ENCODE measurements at regions not wholly inside any gene's neighbourhood (a gene's known extent, or its start where the extent isn't known, plus 50 kb on each side); places are given as distances from the start of the nearest gene placed in this dataset.
A peak's percentile ranks its signal among the peaks of the same experiment; 100 is the strongest.
"Not testable (repeated sequence)": the region's sequence is repeated elsewhere in the genome, so short reads cannot be mapped to it uniquely, and the experiment has no call there.

DNA sequence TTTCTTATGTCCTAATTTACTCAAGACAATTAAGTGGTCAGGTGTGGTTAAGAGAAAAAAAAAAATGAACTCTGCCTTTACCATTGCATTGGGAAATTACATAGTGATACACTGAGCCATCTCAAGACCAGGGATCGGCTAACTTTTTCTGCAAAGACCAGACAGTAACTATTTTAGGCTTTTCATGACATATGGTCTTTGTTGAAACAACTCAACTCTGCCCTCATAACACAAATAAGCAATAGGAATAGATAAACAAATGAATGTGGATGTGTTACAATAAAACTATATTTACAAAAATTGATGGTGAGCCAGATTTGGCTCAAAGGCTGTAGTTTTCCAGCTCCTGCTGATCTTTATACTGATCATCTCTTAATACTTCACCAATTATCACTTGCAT lies 632.6 kb upstream of the INTU start:
- Histone ChIP-seq H3K4me1 (ENCODE audit: insufficient read depth, low read length) (no peaks in the 10 kb centered on the region), H3K36me3 (ENCODE audit: insufficient read depth, low read depth, low read length) (no peaks in the 10 kb centered on the region), H3K27me3 (ENCODE audit: insufficient read depth, low read length) (no peaks in the 10 kb centered on the region), H3K9ac (ENCODE audit: low read depth, low read length) (no peak overlapping the region), H3K9me3 (ENCODE audit: insufficient read depth, low read depth, low read length) (no peaks in the 10 kb centered on the region), H3K27ac (ENCODE audit: low read length) (no peak overlapping the region), H3K4me3 (ENCODE audit: low read length) (no peak overlapping the region)

DNA sequence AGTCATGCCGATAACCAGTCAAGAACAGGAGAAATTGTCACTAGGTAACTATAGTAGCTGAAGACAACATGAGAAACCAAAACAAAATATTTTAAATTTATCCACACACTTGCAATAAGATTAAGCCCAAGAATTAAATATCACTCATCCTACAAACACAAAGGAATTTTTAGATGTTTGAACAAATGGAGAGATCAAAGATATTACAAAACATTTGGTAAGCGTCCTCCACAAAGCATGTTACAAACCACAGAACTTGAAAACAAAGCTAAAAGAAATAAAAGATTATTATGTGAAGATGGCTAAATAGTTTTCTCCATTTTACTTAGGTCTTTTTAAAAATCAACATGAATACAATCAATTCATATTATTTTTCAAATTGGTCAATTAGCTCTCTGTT lies 631.9 kb upstream of the INTU start:
- Histone ChIP-seq H3K27ac (ENCODE audit: low read length) (no peak overlapping the region), H3K4me1 (ENCODE audit: insufficient read depth, low read length) (no peaks in the 10 kb centered on the region), H3K9me3 (ENCODE audit: insufficient read depth, low read depth, low read length) (no peaks in the 10 kb centered on the region), H3K9ac (ENCODE audit: low read depth, low read length) (no peak overlapping the region), H3K36me3 (ENCODE audit: insufficient read depth, low read depth, low read length) (no peaks in the 10 kb centered on the region), H3K4me3 (ENCODE audit: low read length) (no peak overlapping the region), H3K27me3 (ENCODE audit: insufficient read depth, low read length) (no peaks in the 10 kb centered on the region)

DNA sequence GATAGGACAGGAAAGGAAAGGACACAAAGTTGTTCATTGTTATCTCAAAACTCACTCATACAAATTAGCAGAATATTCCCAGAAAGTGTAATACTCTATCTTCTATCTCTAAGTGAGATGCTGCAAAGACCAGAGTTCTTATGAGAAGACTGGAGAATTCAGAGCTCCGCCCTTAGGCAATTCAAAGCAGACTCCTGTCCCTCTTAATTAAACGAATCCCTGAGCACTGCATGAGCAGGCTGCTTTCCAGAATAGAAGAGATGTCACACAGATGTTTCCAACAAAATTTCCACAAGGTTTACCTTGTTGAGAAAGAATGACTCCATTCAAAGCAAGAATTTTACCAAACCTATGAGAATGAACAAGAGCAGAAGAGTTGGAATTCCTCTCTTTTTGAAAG lies 630.8 kb upstream of the INTU start:
- no peaks in the 10 kb centered on the region for H3K9me3 ChIP-seq (ENCODE audit: insufficient read depth, low read depth, low read length)
- no peak overlapping the region for H3K9ac ChIP-seq (ENCODE audit: low read depth, low read length)
- H3K36me3 ChIP-seq (ENCODE audit: insufficient read depth, low read depth, low read length), result no peaks in the 10 kb centered on the region
- H3K4me3 ChIP-seq (ENCODE audit: low read length), result no peak overlapping the region
- H3K27me3 ChIP-seq (ENCODE audit: insufficient read depth, low read length), result no peaks in the 10 kb centered on the region
- no peaks in the 10 kb centered on the region for H3K4me1 ChIP-seq (ENCODE audit: insufficient read depth, low read length)
- no peak overlapping the region for H3K27ac ChIP-seq (ENCODE audit: low read length)

DNA sequence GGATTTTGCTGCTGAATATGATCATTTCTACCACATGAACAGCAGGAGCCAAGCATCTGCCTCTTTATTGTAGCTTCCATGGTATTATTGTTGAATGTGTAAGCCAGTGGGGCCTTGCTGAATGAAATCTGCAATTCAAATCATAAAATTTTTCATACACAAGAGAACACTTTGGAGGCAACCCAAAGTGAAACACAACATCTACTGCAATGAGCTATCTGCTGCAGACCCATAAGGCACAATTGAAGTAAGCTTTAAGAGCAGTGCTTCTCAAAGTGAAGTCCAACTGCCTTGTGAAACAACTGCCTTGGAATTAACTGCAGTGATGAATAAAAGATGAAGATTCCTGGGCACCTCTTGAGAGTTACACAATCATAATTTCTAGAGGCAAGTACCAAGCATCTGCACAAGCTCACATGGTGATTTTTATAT lies 626.3 kb upstream of the INTU start:
- Histone ChIP-seq H3K4me1 (ENCODE audit: insufficient read depth, low read length) (no peaks in the 10 kb centered on the region), H3K27ac (ENCODE audit: low read length) (no peak overlapping the region), H3K9ac (ENCODE audit: low read depth, low read length) (no peak overlapping the region), H3K4me3 (ENCODE audit: low read length) (no peak overlapping the region), H3K27me3 (ENCODE audit: insufficient read depth, low read length) (no peaks in the 10 kb centered on the region), H3K36me3 (ENCODE audit: insufficient read depth, low read depth, low read length) (no peaks in the 10 kb centered on the region), H3K9me3 (ENCODE audit: insufficient read depth, low read depth, low read length) (no peaks in the 10 kb centered on the region)

DNA sequence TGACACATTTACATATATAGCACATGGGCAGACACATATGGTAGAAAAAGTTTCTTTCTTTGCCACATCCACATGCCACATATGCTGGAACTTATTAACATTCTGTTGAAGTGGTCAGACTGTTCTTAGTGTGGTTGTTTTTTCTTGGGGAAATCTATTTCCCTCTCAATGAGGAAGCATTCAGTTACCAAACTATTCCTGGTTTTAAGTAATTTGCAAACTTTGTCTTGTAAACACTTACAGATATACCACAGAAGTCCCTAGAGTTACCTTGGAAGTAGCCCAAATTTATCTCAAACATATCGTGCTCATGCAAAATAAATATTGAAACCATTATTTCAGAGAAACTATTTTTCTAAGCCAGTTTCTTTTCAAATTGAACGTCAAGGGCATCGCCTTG lies 625.5 kb upstream of the INTU start:
- Histone ChIP-seq H3K4me1 (ENCODE audit: insufficient read depth, low read length) (no peaks in the 10 kb centered on the region), H3K36me3 (ENCODE audit: insufficient read depth, low read depth, low read length) (no peaks in the 10 kb centered on the region), H3K27me3 (ENCODE audit: insufficient read depth, low read length) (no peaks in the 10 kb centered on the region), H3K27ac (ENCODE audit: low read length) (no peak overlapping the region), H3K9me3 (ENCODE audit: insufficient read depth, low read depth, low read length) (no peaks in the 10 kb centered on the region), H3K9ac (ENCODE audit: low read depth, low read length) (no peak overlapping the region), H3K4me3 (ENCODE audit: low read length) (no peak overlapping the region)

DNA sequence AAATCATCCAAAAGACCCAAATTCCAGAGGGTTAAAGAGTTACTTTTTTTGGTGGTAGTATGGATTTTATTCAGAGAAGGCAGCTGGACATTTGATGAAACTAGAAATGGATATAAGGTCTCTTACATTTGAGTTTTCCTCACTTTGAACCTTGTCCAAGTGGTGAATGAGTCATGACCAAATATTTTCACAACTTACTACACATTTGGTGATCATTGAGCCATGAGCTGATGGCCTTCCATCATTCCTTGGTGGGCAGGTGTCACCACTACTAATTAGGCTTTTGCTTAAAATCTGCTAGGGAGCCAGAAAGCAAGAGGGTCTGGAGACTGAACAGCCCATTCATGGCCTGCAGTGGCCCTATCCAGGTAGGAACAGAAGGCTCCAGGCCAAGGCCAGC lies 620.2 kb upstream of the INTU start:
- H3K27ac ChIP-seq (ENCODE audit: low read length), result no peak overlapping the region
- no peaks in the 10 kb centered on the region for H3K9me3 ChIP-seq (ENCODE audit: insufficient read depth, low read depth, low read length)
- no peaks in the 10 kb centered on the region for H3K27me3 ChIP-seq (ENCODE audit: insufficient read depth, low read length)
- H3K4me3 ChIP-seq (ENCODE audit: low read length), result no peak overlapping the region
- H3K4me1 ChIP-seq (ENCODE audit: insufficient read depth, low read length), result peaks cover 5% of the 10 kb centered on the region; the same call in 1 of the 2 replicates
- H3K36me3 ChIP-seq (ENCODE audit: insufficient read depth, low read depth, low read length), result no peaks in the 10 kb centered on the region
- H3K9ac ChIP-seq (ENCODE audit: low read depth, low read length), result no peak overlapping the region

DNA sequence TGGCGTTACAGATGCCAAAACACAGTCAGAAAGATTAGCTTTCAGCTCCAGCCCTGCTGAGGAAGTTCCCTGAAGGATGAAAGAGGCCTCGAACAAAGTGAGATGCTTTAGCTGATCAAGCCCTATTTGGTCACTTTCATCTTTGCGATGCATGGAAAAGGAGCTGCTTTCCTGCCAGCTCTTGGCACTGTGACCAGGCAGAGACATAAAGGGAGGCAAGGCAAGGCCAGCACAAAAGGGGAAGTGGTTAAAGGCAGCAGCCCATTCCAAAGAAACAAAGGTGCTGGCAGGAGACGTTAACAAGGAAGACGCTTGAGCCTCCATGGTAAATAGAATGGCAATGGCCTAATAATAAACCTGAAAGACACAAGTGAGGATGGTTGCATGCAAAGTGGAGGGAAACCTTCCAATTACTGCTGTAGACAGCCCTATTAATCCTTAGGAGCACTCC lies 617.1 kb upstream of the INTU start:
- Histone ChIP-seq H3K9me3 (ENCODE audit: insufficient read depth, low read depth, low read length) (no peaks in the 10 kb centered on the region), H3K36me3 (ENCODE audit: insufficient read depth, low read depth, low read length) (no peaks in the 10 kb centered on the region), H3K27me3 (ENCODE audit: insufficient read depth, low read length) (no peaks in the 10 kb centered on the region), H3K4me3 (ENCODE audit: low read length) (no peak overlapping the region), H3K27ac (ENCODE audit: low read length) (no peak overlapping the region), H3K9ac (ENCODE audit: low read depth, low read length) (no peak overlapping the region), H3K4me1 (ENCODE audit: insufficient read depth, low read length) (peaks cover 5% of the 10 kb centered on the region; the same call in 1 of the 2 replicates)

DNA sequence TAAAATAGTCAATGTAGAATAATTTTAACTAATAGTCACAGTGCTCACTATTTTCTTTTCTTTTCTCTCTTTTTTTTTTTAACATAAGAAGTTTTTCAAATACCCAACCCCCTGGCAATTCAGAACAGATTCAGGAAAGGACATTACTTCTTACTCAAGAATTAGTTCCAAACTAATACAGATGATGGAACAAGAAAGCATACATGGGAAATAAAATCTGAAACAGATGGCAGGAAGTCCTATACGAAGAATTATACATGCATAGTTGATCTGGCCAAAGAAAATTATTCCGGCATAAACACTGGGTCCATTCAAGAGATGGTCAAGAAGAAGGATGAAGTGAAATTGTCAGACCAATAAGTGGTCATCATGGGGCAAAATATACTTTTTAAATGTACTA lies 614.4 kb upstream of the INTU start:
- Histone ChIP-seq H3K4me3 (ENCODE audit: low read length) (no peak overlapping the region), H3K36me3 (ENCODE audit: insufficient read depth, low read depth, low read length) (no peaks in the 10 kb centered on the region), H3K27me3 (ENCODE audit: insufficient read depth, low read length) (no peaks in the 10 kb centered on the region), H3K9ac (ENCODE audit: low read depth, low read length) (no peak overlapping the region), H3K4me1 (ENCODE audit: insufficient read depth, low read length) (peaks cover 5% of the 10 kb centered on the region; the same call in 1 of the 2 replicates), H3K27ac (ENCODE audit: low read length) (no peak overlapping the region), H3K9me3 (ENCODE audit: insufficient read depth, low read depth, low read length) (no peaks in the 10 kb centered on the region)

DNA sequence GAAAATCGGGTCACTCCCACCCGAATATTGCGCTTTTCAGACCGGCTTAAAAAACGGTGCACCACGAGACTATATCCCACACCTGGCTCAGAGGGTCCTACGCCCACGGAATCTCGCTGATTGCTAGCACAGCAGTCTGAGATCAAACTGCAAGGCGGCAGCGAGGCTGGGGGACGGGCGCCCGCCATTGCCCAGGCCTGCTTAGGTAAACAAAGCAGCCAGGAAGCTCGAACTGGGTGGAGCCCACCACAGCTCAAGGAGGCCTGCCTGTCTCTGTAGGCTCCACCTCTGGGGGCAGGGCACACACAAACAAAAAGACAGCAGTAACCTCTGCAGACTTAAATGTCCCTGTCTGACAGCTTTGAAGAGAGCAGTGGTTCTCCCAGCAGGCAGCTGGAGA lies 611.9 kb upstream of the INTU start:
- not testable (repeated sequence) for H3K36me3 ChIP-seq (ENCODE audit: insufficient read depth, low read depth, low read length); H3K4me1 ChIP-seq (ENCODE audit: insufficient read depth, low read length); H3K9ac ChIP-seq (ENCODE audit: low read depth, low read length); H3K27ac ChIP-seq (ENCODE audit: low read length); H3K27me3 ChIP-seq (ENCODE audit: insufficient read depth, low read length); H3K4me3 ChIP-seq (ENCODE audit: low read length); H3K9me3 ChIP-seq (ENCODE audit: insufficient read depth, low read depth, low read length)

DNA sequence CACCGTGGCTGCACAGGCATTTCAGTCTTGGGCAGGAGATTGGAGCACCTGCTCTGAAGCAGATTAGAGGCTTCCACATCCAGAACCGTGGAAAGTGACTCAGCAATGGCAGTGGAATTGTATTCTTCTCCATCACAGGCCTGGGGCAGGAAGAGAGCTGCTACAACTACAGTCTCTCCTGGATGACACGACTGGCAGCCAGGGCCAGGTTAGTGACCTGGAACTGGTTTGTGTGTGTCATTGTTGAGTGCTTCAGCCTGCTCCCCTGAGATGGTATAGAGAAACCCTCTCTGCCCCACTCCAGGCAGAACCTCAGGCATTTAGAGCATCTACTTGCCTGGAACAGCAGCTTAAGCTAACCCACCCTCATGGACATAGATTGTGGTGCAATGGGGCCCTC lies 596.5 kb upstream of the INTU start:
- H3K4me1 ChIP-seq (ENCODE audit: insufficient read depth, low read length), result no peaks in the 10 kb centered on the region
- H3K27ac ChIP-seq (ENCODE audit: low read length), result no peak overlapping the region
- no peaks in the 10 kb centered on the region for H3K36me3 ChIP-seq (ENCODE audit: insufficient read depth, low read depth, low read length)
- H3K4me3 ChIP-seq (ENCODE audit: low read length), result no peak overlapping the region
- peaks cover 8% of the 10 kb centered on the region for H3K9me3 ChIP-seq (ENCODE audit: insufficient read depth, low read depth, low read length)
- no peaks in the 10 kb centered on the region for H3K27me3 ChIP-seq (ENCODE audit: insufficient read depth, low read length)
- no peak overlapping the region for H3K9ac ChIP-seq (ENCODE audit: low read depth, low read length)

DNA sequence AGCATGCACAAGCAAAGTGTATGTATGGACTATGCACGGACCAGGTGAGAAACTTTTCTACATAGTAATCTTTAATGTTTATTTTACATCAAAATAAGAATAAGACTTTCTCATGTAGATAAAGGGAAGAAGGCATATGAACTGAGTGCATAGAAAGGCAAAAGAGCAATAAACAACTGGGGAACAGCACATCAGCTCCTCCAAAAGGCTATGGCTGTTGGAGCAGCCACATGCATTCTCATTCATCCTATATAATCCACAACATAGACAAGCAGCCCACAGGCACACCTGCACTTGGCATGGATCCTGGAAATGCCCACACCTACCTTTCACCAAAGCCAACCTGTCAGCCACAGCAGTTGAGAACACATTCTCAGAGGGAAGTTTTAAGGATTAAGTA lies 586.9 kb upstream of the INTU start:
- peak overlapping the region; percentile 7 for H3K27ac ChIP-seq (ENCODE audit: low read length)
- no peak overlapping the region for H3K4me3 ChIP-seq (ENCODE audit: low read length)
- H3K9ac ChIP-seq (ENCODE audit: low read depth, low read length), result peak overlapping the region; percentile 29; the same call in 1 of the 2 replicates
- H3K9me3 ChIP-seq (ENCODE audit: insufficient read depth, low read depth, low read length), result no peaks in the 10 kb centered on the region; the same call in 1 of the 2 replicates
- H3K36me3 ChIP-seq (ENCODE audit: insufficient read depth, low read depth, low read length), result no peaks in the 10 kb centered on the region
- H3K27me3 ChIP-seq (ENCODE audit: insufficient read depth, low read length), result no peaks in the 10 kb centered on the region
- H3K4me1 ChIP-seq (ENCODE audit: insufficient read depth, low read length), result peaks cover 36% of the 10 kb centered on the region; the same call in 1 of the 2 replicates

DNA sequence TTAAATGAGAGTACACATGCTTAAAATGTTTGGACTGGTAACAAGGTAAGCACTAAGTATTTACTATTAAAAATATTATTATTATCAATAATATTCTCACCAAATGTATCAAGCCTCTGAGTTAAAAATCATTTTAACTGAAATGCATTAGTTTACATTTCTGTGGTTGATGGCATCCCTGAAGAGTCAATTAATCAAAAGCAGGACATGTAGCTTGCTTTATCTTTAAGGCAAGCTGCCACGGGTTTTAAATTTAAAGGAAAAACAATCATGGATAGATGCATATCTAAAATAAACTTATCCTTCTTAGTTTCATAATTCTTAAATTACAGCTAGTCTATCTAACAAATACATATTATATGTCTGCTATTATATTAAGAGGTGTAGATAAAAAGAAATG lies 584.8 kb upstream of the INTU start:
- Histone ChIP-seq H3K27me3 (ENCODE audit: insufficient read depth, low read length) (no peaks in the 10 kb centered on the region), H3K9me3 (ENCODE audit: insufficient read depth, low read depth, low read length) (no peaks in the 10 kb centered on the region), H3K4me3 (ENCODE audit: low read length) (no peak overlapping the region), H3K36me3 (ENCODE audit: insufficient read depth, low read depth, low read length) (no peaks in the 10 kb centered on the region), H3K4me1 (ENCODE audit: insufficient read depth, low read length) (peaks cover 36% of the 10 kb centered on the region; the same call in 1 of the 2 replicates), H3K9ac (ENCODE audit: low read depth, low read length) (no peak overlapping the region), H3K27ac (ENCODE audit: low read length) (no peak overlapping the region)

Data from iPS-20b (cell line).